GM08714 (cell line): ENCODE measurements at regions not wholly inside any gene's neighbourhood (a gene's known extent, or its start where the extent isn't known, plus 50 kb on each side); places are given as distances from the start of the nearest gene placed in this dataset.

ENCODE experiments used
- H3K4me3 ChIP-seq: fragments of 200-500 bp; sonication (Bioruptor generic); 2 replicates; pipeline ENCODE4 v1.5.1; 2014; ENCODE audit warnings: mild to moderate bottlenecking, low read length, inconsistent platforms
- ZNF274 ChIP-seq: IDR thresholded peaks from 2 replicates; pipeline ENCODE4 v1.6.1; 2012; ENCODE audit warnings: mild to moderate bottlenecking, low read depth, low read length

DNA sequence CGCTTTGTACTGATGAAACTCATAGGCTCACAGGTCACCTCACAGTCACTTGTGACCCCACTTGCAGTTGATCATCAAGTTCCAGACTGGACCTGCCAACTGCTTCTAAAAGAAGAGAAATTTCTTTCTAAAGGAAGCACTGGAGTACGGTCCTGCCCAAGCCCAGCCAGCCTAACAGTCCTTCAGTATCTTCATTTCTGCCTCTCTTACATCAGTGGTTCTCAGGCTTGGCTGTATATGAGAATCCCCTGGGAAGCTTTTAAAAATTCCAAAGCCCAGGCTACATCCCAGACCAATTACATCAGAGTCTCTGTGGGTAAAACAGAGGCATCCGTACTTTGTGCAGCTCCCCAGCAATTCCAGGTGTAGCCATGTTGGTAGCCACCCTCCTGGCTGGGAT lies 282.1 kb downstream of the NFIB start:
- no peak for TF ChIP-seq ZNF274

DNA sequence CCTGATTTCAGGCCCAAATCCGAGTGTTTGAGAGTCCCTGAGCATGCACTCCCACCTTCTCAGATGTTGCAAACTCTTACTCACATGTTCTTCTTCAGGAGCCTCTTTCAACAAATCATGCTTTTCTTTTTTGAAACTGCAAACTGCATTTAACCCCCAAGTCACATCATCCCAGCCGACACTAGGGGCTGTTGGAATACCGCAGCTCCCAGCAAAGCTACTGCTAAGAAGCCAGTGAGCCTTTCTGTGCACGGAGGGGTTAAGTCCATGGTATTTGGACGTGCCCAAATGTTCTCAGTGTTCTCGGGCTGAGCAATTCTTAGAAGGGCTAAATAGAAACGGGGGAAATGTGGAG lies 282.9 kb downstream of the NFIB start:
- no peak for TF ChIP-seq ZNF274
- no peak overlapping the region for H3K4me3 ChIP-seq

More for the DNA sequence above, 282.1 kb downstream of the NFIB start:
- no peak overlapping the region for H3K4me3 ChIP-seq

DNA sequence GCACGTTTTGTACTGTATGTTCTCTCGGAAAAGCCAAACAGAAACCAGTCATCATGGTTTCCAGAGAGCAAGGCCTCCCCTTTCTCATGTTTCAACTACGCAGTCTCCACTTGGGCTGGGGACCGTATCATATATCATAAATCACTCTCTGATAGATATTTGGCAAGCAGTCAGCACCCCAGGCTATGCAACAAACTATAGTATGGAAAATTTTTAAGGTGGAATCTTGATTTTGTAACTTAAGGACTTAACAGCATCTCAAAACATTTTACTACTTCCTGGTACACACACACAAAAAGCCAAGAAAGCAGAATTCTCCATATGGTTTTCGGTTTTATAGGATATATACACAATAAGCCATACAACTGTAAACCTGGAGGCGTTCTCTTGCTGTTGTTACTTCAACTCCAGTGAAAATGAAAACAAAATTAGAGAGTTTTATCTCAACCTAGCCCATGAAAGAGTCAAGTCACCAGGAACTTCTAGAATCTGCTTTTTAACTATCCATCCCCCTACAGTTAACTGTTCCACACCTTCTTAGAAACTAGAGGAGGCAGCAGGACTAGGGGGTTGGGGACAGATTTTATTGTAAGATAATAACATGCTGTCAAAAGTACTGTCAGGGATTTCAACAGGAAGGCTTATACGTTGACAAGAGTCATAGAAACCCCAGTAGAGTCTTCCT lies 283.4 kb downstream of the NFIB start:
- no peak overlapping the region for H3K4me3 ChIP-seq
- TF ChIP-seq ZNF274, result no peak

DNA sequence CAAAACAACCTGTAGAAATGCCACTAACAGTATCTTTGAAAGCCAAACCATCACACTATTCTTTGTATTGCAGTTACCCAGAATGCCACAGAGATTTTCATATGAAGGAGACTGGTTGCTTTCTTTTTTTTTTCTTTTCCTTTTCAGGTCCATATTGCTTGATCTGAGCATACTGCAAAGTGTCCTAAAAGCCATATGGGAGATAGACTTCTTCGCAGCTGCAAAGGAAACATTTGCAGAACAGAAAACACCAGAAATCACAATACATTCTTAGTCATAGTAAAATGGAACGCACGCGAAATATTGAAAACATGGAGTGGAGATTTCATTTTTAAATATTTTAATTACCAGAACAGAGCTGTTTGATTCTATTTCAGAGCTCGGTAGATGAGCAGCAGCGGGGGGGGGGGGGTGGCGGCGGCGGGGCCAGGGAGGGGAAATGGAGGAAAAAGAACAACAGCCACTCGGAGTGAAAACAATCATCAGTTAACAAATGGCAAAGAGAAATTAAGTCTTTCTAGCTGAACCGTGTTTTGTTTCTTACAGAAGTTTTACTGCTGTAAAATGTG lies 284.1 kb downstream of the NFIB start:
- no peak for TF ChIP-seq ZNF274
- no peak overlapping the region for H3K4me3 ChIP-seq

DNA sequence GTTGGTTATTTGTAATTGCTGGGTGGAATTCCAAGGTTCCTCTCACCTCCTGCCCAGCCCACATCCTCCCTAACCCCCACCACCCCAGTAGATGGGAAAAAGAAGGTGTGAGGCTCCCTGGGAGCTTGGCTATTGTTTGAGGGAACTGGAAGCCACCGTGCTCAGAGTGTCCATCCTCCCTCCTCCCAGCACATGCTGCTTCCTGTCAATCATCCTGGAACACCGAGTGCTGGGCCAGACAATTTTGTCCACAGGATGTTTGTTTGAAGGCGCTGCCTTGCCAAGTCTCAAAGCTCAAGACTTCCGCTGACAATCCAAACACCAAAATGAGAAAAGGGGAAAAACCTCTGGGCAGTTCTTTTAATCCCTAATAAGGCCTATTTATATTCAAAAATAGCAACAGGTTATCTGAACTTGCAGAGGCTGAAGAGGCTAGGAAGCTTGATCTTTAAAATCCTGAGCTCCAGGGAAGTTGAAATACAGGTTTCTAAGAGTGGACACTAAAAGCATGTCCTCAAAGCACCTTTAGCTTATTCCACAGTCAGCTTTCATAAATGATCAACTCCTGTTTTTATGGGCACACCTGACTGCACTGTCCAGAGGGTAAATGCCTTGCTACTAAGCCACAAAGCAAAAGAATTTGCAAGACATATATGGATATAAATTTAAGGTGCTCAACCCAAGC lies 286.7 kb downstream of the NFIB start:
- H3K4me3 ChIP-seq, result no peak overlapping the region
- no peak for TF ChIP-seq ZNF274

DNA sequence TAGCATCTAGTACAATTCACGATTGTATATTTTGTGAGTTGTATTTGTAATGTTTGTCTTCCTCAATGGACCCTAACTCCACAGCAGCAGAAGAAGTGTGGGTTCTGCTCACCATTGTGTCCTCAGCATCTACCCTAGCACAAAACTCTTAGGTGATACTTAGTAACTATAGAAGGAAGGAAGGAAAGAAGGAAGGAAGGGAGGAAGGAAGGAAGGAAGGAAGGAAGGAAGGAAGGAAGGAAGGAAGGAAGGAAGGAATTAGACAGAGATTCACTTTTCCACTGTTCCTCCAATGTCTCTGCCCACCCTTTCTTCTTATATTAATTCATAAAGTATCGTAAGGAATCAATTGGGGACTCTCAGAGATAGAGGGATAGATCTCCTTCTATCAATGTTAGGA lies 288.2 kb downstream of the NFIB start:
- H3K4me3 ChIP-seq, result no peak overlapping the region
- TF ChIP-seq ZNF274, result no peak

DNA sequence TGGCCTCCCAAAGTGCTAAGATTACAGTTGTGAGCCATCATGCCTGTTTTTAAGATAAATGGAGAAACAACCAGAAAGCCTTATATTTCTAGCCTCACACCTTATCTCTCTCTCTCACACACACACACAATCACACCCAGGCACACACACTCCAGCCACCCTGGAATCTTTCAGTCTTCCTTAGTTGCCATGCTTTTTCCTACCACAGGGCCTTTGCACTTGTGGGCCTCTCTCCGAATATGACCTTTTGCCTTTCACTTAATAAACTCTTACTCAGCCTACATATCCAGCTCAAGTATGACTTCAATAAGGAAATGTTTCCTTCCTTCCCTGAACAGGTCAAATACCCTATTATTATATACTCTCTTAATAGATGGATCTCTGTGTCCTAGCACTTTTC lies 290.7 kb downstream of the NFIB start:
- no peak overlapping the region for H3K4me3 ChIP-seq
- no peak for TF ChIP-seq ZNF274

DNA sequence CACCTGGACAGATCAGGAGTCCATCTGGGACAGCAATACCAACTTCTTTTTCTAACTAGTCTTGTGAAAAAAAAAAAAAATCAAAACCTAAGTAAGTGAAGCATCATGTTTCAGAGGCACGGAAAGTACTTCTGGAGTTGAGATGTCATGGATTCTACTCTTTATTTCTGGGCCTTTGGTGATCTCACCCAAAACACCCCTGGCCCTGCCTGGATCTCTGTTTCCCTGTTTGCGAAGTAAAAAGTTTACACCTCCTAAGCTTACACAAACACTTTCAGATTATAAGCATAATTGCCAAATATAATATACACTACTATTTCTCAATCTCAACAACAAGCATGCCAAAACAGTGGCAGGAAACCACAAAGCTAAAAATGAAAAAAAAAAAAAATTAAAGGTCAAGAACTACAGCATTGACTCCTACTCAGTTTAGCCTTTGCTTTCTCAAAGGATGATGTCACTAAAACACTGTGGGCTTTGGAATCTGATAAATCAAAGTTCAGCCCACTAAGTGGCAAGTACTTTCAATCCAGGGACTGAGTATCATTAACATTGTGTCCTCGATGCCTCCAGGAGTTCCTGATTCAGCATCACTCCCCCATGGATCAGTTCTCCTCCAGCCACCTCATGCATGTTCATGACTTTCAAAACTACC lies 291.9 kb downstream of the NFIB start:
- no peak for TF ChIP-seq ZNF274
- H3K4me3 ChIP-seq, result no peak overlapping the region

DNA sequence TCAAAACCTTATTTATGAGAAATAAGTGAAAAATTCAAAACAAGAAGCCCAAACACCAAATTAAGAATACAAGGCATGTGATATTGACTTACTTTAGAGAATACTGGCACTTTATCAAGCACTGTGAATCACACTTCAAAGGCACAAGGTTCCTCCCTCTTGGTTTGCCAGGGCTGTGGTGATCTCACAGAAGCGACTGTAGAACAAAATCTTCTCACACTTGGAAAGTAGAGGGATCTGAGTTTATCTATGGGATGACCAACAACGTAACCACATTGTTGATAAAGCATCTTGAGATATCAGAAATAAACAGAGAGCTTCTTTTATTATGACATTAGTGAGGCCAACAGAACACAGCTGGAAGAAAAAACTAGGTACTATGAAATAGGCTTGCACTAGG lies 295.9 kb downstream of the NFIB start:
- no peak overlapping the region for H3K4me3 ChIP-seq
- no peak for TF ChIP-seq ZNF274

DNA sequence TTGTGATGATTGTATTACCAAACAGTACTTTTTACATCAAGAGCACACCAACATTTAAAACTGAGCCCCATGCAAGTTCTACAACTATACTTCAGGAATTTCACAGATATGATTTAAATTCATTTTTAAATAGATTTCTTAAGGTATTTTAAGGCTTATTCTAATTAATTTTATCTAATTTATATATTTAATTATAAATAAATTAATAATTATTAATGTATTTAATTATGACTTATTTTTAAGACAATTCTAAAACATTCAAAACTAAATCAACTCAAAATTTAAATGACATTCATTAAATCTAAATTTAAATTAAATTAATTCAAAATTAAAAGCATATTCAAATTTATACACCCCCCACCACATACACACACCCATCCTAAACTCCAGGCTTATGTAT lies 299.2 kb downstream of the NFIB start:
- TF ChIP-seq ZNF274, result no peak
- H3K4me3 ChIP-seq, result no peak overlapping the region

DNA sequence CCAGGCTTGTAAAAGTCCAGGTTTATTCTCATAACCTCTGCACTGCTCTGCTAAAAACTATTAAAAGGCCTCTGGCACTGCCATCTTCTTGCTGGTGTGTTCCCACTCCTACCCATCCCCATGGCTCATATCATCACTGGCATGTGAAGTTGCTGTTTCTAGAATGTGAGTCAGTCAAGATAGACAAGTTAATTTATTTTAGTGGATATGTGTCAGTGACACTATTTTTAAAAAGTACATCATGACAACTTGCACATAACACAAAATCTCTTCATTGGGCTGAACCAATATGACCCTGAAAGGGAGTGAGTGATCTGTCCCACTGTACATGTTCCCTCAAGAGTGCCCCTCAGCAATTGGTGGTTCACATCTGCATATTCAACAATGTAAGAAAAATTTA lies 299.7 kb downstream of the NFIB start:
- H3K4me3 ChIP-seq, result no peak overlapping the region
- TF ChIP-seq ZNF274, result no peak

DNA sequence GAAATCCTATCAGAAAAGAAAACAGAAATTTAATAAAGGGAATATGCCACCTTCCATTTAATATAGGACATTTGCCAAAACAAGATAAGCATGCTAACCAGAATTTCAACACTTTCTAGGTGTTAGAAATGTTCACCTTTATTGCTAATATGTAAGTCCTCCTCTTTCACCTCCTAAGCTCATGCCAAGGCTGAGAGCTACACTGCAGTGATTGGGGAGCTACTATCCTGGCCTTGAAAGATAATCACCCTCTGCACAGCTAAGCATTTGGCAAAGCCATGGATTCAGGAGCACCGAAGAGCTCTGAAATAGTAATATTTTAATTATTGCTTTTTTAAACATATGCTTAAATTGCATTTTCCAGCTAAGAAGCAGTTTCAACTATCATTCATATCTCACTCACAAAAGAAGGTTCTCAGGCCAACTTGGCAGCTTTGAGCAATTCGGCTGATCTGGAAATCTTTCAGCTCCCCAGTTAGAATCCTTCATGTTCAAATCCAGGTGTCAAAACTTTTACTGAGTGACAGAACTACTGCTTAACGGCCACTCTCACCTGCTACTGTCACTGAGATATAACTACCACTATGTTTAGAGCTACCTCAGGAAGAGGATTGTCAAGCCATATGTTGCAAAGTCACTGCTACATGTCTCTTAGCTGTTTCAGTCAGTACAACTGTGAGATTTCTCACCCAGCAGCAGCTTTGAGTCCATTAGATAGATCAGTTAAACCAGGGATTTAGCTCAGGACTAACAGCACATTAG lies 302.0 kb downstream of the NFIB start:
- H3K4me3 ChIP-seq, result no peak overlapping the region
- TF ChIP-seq ZNF274, result no peak

DNA sequence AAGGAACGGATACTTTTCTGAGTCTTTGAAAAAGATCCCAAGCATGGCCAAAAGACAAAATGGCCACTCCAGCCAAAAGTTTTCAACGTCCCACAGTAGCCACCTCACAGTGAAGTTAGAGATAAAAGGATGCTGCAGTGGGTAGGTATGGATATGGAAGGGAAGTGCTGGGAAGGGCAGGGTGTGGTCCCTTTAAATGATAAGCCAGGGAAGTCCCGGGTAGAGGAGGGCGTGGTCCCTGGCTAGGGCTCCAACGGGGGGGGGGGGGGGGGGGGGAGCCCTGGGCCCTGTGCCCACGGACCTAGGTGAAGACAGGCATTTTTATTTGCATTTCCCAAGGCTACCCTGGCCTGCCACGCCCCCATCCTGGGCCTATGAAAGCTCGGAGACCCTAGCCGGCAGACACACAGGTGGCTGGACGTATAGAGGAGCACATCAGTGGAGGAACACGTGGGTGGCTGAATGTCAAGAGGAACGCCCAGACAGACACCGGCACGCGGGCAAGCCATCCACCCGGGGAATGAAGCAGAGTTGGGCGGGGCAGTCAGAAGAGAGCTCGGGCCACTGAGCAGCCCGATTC lies 306.7 kb downstream of the NFIB start:
- TF ChIP-seq ZNF274, result no peak
- no peak overlapping the region for H3K4me3 ChIP-seq
